WTC11 (cell line): ENCODE measurements at regions not wholly inside any gene's neighbourhood (a gene's known extent, or its start where the extent isn't known, plus 50 kb on each side); places are given as distances from the start of the nearest gene placed in this dataset.

Experiments used
- ATAC-seq: fragments of 200-7000 bp; cut with Tn5 transposase; 2 replicates; pipeline ENCODE4 v1.10.0; 2021; ENCODE audit warnings: mild to moderate bottlenecking, moderate library complexity
- CTCF ChIA-PET: fragments of 300-600 bp; sonication (Branson Sonifier 250); formaldehyde crosslinking; loops from one replicate; lab custom pipeline; 2021; ENCODE audit warnings: antibody characterized with exemption; lab: Charles Lee
- POLR2A ChIA-PET: fragments of 350-600 bp; sonication (Branson Sonifier 250); formaldehyde crosslinking; loops from one replicate; lab custom pipeline; 2021; ENCODE audit warnings: antibody characterized with exemption; lab: Charles Lee
- DNase-seq: peaks from one replicate; pipeline ENCODE4 v3.0.0; 2021; ENCODE audit warnings: low spot score
- H3K27ac Mint-ChIP-seq: 2 replicates; pipeline ENCODE4 v1.8.0; 2021; ENCODE audit warnings: mixed read lengths
- H3K27me3 Mint-ChIP-seq: 2 replicates; pipeline ENCODE4 v1.8.0; 2021; ENCODE audit warnings: low read depth, mild to moderate bottlenecking, moderate library complexity, mixed read lengths
- H3K36me3 Mint-ChIP-seq: 2 replicates; pipeline ENCODE4 v1.8.0; 2021; ENCODE audit warnings: mixed read lengths
- H3K4me1 Mint-ChIP-seq: 2 replicates; pipeline ENCODE4 v1.8.0; 2022; ENCODE audit warnings: mixed read lengths
- H3K4me3 Mint-ChIP-seq: 2 replicates; pipeline ENCODE4 v1.8.0; 2021; ENCODE audit warnings: mild to moderate bottlenecking, moderate library complexity, mixed read lengths
- H3K9me3 Mint-ChIP-seq: 2 replicates; pipeline ENCODE4 v1.8.0; 2021; ENCODE audit warnings: mixed read lengths
- ATF2 ChIP-seq: sonication (generic); formaldehyde crosslinking; IDR thresholded peaks from 2 replicates; pipeline ENCODE4 v1.8.1; 2022; ENCODE audit warnings: low read depth, missing genetic modification reagents, borderline replicate concordance
- ATF6 ChIP-seq: sonication (generic); formaldehyde crosslinking; IDR thresholded peaks from 2 replicates; pipeline ENCODE4 v1.8.1; 2023; ENCODE audit warnings: mild to moderate bottlenecking, missing genetic modification reagents
- CREB1 ChIP-seq: sonication (generic); formaldehyde crosslinking; IDR thresholded peaks from 2 replicates; pipeline ENCODE4 v1.8.0; 2023; ENCODE audit warnings: mild to moderate bottlenecking, missing genetic modification reagents
- E2F1 ChIP-seq: sonication (generic); formaldehyde crosslinking; IDR thresholded peaks from 2 replicates; pipeline ENCODE4 v1.8.0; 2022; ENCODE audit warnings: mild to moderate bottlenecking, missing genetic modification reagents
- EMX1 ChIP-seq: fragments of 250-450 bp; sonication (Bioruptor Pico); IDR thresholded peaks from 2 replicates; pipeline ENCODE4 v1.8.0; 2021; ENCODE audit warnings: mild to moderate bottlenecking
- FOXK1 ChIP-seq: sonication (generic); formaldehyde crosslinking; IDR thresholded peaks from 2 replicates; pipeline ENCODE4 v1.8.0; 2022; ENCODE audit warnings: mild to moderate bottlenecking, moderate library complexity, missing genetic modification reagents
- GABPB1 ChIP-seq: sonication (generic); formaldehyde crosslinking; IDR thresholded peaks from 2 replicates; pipeline ENCODE4 v1.8.1; 2023; ENCODE audit warnings: mild to moderate bottlenecking, missing genetic modification reagents
- HMGXB4 ChIP-seq: sonication (generic); formaldehyde crosslinking; IDR thresholded peaks from 2 replicates; pipeline ENCODE4 v1.8.1; 2023; ENCODE audit warnings: mild to moderate bottlenecking, moderate library complexity, missing genetic modification reagents
- JUN ChIP-seq: sonication (generic); formaldehyde crosslinking; IDR thresholded peaks from 2 replicates; pipeline ENCODE4 v1.8.0; 2023; ENCODE audit warnings: mild to moderate bottlenecking, missing genetic modification reagents
- MAX ChIP-seq: sonication (generic); formaldehyde crosslinking; IDR thresholded peaks from 2 replicates; pipeline ENCODE4 v1.8.0; 2022; ENCODE audit warnings: mild to moderate bottlenecking, missing genetic modification reagents
- MYBL2 ChIP-seq: sonication (generic); formaldehyde crosslinking; IDR thresholded peaks from 2 replicates; pipeline ENCODE4 v1.8.1; 2023; ENCODE audit warnings: mild to moderate bottlenecking, moderate library complexity, missing genetic modification reagents
- PREB ChIP-seq: sonication (generic); formaldehyde crosslinking; IDR thresholded peaks from 2 replicates; pipeline ENCODE4 v1.8.1; 2022; ENCODE audit warnings: mild to moderate bottlenecking, missing genetic modification reagents, moderate library complexity, borderline replicate concordance
- SMAD4 ChIP-seq: sonication (generic); formaldehyde crosslinking; IDR thresholded peaks from 2 replicates; pipeline ENCODE4 v1.8.0; 2022; ENCODE audit warnings: mild to moderate bottlenecking, missing genetic modification reagents
- SOX15 ChIP-seq: fragments of 250-450 bp; sonication (Bioruptor Pico); IDR thresholded peaks from 2 replicates; pipeline ENCODE4 v1.9.0; 2021; ENCODE audit warnings: mild to moderate bottlenecking
- TEAD4 ChIP-seq: sonication (generic); formaldehyde crosslinking; IDR thresholded peaks from 2 replicates; pipeline ENCODE4 v1.8.0; 2022; ENCODE audit warnings: mild to moderate bottlenecking, missing genetic modification reagents
- TP53 ChIP-seq: sonication (generic); formaldehyde crosslinking; IDR thresholded peaks from 2 replicates; pipeline ENCODE4 v1.8.1; 2023; ENCODE audit warnings: mild to moderate bottlenecking, missing genetic modification reagents
- ZNF138 ChIP-seq: sonication (generic); formaldehyde crosslinking; conservative IDR thresholded peaks from 2 replicates; pipeline ENCODE4 v1.8.1; 2022; ENCODE audit warnings: mild to moderate bottlenecking, moderate library complexity, missing genetic modification reagents
- ZNF281 ChIP-seq: sonication (generic); formaldehyde crosslinking; IDR thresholded peaks from 2 replicates; pipeline ENCODE4 v1.8.0; 2023; ENCODE audit warnings: mild to moderate bottlenecking, missing genetic modification reagents
- ZNF317 ChIP-seq: sonication (generic); formaldehyde crosslinking; IDR thresholded peaks from 2 replicates; pipeline ENCODE4 v1.8.1; 2023; ENCODE audit warnings: low read depth, mild to moderate bottlenecking, moderate library complexity, missing genetic modification reagents, borderline replicate concordance
- ZNF396 ChIP-seq: fragments of 250-450 bp; sonication (Bioruptor Pico); IDR thresholded peaks from 2 replicates; pipeline ENCODE4 v1.8.0; 2021; ENCODE audit warnings: mild to moderate bottlenecking, moderate library complexity, borderline replicate concordance
- ZNF532 ChIP-seq: fragments of 250-450 bp; sonication (Bioruptor Pico); IDR thresholded peaks from 2 replicates; pipeline ENCODE4 v1.9.0; 2021; ENCODE audit warnings: mild to moderate bottlenecking, borderline replicate concordance

- ATAC-seq = no peak
- Mint-ChIP-seq H3K4me1 (no peaks in the 10 kb centered on the region), H3K27ac (no peak overlapping the region), H3K36me3 (peaks cover 2% of the 10 kb centered on the region; the same call in 1 of the 2 replicates), H3K27me3 (peaks cover 54% of the 10 kb centered on the region), H3K4me3 (no peak overlapping the region), H3K9me3 (peaks cover 27% of the 10 kb centered on the region)
- TF ChIP-seq E2F1 (no peak), GABPB1 (CRISPR knock-in tag) (no peak), ZNF532 (no peak), ZNF317 (CRISPR knock-in tag) (no peak), CREB1 (CRISPR knock-in tag) (no peak), TP53 (CRISPR knock-in tag) (no peak), PREB (CRISPR knock-in tag) (no peak), EMX1 (no peak), ZNF138 (CRISPR knock-in tag) (no peak), SOX15 (no peak), TEAD4 (CRISPR knock-in tag) (no peak), MYBL2 (no peak), MAX (CRISPR knock-in tag) (no peak)
- POLR2A ChIA-PET = interaction anchor here (0.7 kb wide), 1 partner anchor 1141 kb away, joined by 3 read pairs; no protein-coding TSS in a partner anchor
- no peak for DNase-seq
- CTCF ChIA-PET = interaction anchor here (0.5 to 0.6 kb wide), 2 partner anchors 37 to 71 kb away, joined by 3 read pairs; no protein-coding TSS in a partner anchor
These were observed 81.5 kb upstream of the GNAZ start for GRCh38 chr22:22988785-22989184.

GRCh38 chr22:22989856-22990255 lies 80.5 kb upstream of the GNAZ start:
- ChIA-PET CTCF (no interaction called here), POLR2A (no interaction called here)
- ATAC-seq (no peak), DNase-seq (no peak)
- H3K36me3 Mint-ChIP-seq = no peaks in the 10 kb centered on the region; the same call in 1 of the 2 replicates
- H3K27ac Mint-ChIP-seq = no peak overlapping the region
- H3K4me3 Mint-ChIP-seq = no peak overlapping the region
- H3K9me3 Mint-ChIP-seq = peaks cover 16% of the 10 kb centered on the region
- peaks cover 56% of the 10 kb centered on the region for H3K27me3 Mint-ChIP-seq
- H3K4me1 Mint-ChIP-seq = no peaks in the 10 kb centered on the region
- TF ChIP-seq FOXK1 (CRISPR knock-in tag) = no peak
- no peak for TF ChIP-seq ATF2 (CRISPR knock-in tag)
- TF ChIP-seq ZNF281 = no peak
- TF ChIP-seq SMAD4 = no peak
- TF ChIP-seq JUN (CRISPR knock-in tag) = no peak
- no peak for TF ChIP-seq ZNF396 (CRISPR knock-in tag)
- no peak for TF ChIP-seq ATF6 (CRISPR knock-in tag)
- no peak for TF ChIP-seq HMGXB4 (CRISPR knock-in tag)
